D721Med (cell line): ENCODE measurements at regions not wholly inside any gene's neighbourhood (a gene's known extent, or its start where the extent isn't known, plus 50 kb on each side); places are given as distances from the start of the nearest gene placed in this dataset.

Experiments used
- DNase-seq: peaks from one replicate; pipeline ENCODE4 v3.0.0; 2011; ENCODE audit warnings: low spot score; ENCODE audit not compliant: insufficient read length
- FAIRE-seq: peaks from 2 replicates; lab custom pipeline; 2011; peaks lifted over from hg19 to GRCh38; lab: Jason Lieb, UNC
- CTCF ChIP-seq: IDR thresholded peaks from 2 replicates; pipeline ENCODE4 v1.5.1; 2012; ENCODE audit warnings: mild to moderate bottlenecking, control low read depth; ENCODE audit not compliant: insufficient read depth; ENCODE audit errors: missing control alignments

- peak; percentile 32 for FAIRE-seq
- no peak for TF ChIP-seq CTCF
Observed at GRCh38 chr2:105502625-105503334, 103.9 kb upstream of the FHL2 start.

GRCh38 chr2:105498281-105498846, 99.5 kb upstream of the FHL2 start:
- DNase-seq, result no peak
- no peak for FAIRE-seq
- TF ChIP-seq CTCF, result no peak

More at GRCh38 chr2:105502625-105503334, 103.9 kb upstream of the FHL2 start:
- DNase-seq, result no peak

- no peak for TF ChIP-seq CTCF
- DNase-seq, result no peak
- FAIRE-seq, result no peak
Observed at GRCh38 chr2:105497094-105497493, 98.2 kb upstream of the FHL2 start.

- FAIRE-seq (no peak), DNase-seq (no peak)
- TF ChIP-seq CTCF, result no peak
Observed at GRCh38 chr2:105496271-105496670, 97.4 kb upstream of the FHL2 start.

GRCh38 chr2:105494683-105495425, 96.0 kb upstream of the FHL2 start:
- no peak for FAIRE-seq
- no peak for DNase-seq
- TF ChIP-seq CTCF, result no peak

DNA sequence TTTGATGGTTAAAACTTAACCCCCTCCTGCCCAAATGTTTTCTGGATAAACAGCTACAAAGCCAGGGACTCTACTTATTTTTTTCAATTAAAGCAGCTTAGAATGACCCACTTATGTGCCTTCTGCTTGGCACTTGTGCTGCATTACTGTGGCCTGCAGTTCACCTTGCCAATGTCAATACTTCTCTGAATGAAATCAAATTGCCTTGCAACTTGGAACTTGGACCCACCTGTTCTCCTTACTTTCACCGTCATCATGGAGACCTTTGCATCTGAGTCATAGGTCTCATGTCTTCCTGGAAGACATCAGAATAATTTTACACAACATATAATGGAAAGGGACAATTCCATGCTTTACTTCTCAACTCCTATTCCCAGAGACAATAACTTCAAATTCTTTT, 92.1 kb upstream of the FHL2 start:
- DNase-seq (no peak), FAIRE-seq (no peak)
- TF ChIP-seq CTCF, result no peak

DNA sequence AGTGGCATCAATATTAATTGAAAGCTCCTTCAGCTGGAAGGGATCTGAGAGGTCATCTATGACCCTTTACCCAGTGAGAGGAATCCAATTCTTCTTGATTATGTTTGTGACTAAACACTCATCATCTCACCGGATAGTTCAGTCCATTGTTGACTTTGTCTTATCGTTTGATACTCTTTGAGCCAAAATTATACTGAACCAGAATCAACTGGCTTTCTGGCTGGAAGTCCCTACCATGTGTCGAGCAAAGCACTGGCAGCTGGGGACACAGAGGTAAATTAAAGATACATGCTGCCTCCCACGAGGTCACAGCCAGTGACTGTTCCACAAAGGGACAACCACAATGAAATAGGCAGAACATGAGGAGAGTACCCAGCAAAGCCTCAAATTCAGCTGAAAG, 91.4 kb upstream of the FHL2 start:
- TF ChIP-seq CTCF, result no peak
- DNase-seq (no peak), FAIRE-seq (no peak)
